DMS 273 treated with DMSO at 0.1 percent for 48 hours (cell line): ENCODE measurements at regions not wholly inside any gene's neighbourhood (a gene's known extent, or its start where the extent isn't known, plus 50 kb on each side); places are given as distances from the start of the nearest gene placed in this dataset.

Experiments used
- DNase-seq: peaks from one replicate; lab custom pipeline; 2025; lab: John Stamatoyannopoulos, UW

GRCh38 chr14:21734457-21735074 lies 60.9 kb upstream of the OR4E1 start:
- no peak for DNase-seq

- DNase-seq: no peak
These were observed 56.1 kb upstream of the OR4E1 start for GRCh38 chr14:21729703-21730233.

- no peak for DNase-seq
These were observed 51.6 kb upstream of the OR4E1 start for GRCh38 chr14:21725250-21725649.

GRCh38 chr14:21724090-21724973 lies 50.7 kb upstream of the OR4E1 start:
- DNase-seq: no peak

- no peak for DNase-seq
These were observed 49.9 kb upstream of the OR4E1 start for GRCh38 chr14:21723431-21724045.
